ENCODE measurements at regions not wholly inside any gene's neighbourhood (a gene's known extent, or its start where the extent isn't known, plus 50 kb on each side); places are given as distances from the start of the nearest gene placed in this dataset.

DNA sequence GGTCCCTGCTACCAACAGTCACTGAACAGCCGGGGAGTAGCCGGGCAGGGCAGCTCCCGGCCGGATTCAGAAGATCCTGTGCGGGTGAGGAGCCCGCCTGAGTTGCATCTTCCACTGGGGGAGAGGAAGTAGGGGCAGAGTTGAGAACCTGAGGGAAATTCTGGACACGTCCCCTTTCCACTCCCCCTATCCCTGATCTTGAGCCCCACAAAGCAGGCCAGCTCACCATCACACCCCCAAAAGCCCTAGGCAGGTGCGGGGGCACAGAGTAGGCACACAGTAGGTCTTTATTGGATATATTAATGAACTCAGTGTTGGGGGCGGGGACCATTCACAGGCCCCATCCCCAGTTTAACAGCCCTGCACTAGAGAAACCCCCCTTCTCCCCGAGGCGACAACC, 81.9 kb upstream of the UXS1 start:
- Mint-ChIP-seq H3K27me3 (ENCODE audit: low read depth) (peaks cover 5% of the 10 kb centered on the region), H3K9me3 (peaks cover 18% of the 10 kb centered on the region), H3K4me1 (peaks cover 11% of the 10 kb centered on the region), H3K27ac (no peak overlapping the region), H3K4me3 (no peak overlapping the region), H3K36me3 (peaks cover 8% of the 10 kb centered on the region)
- no peak for DNase-seq (ENCODE audit: low spot score)
- ATAC-seq, result no peak
- ChIA-PET POLR2A (no interaction called here), CTCF (no interaction called here)
- TF ChIP-seq FOXJ3 (CRISPR knock-in tag; IDR thresholded peaks at IDR 0.05; ENCODE audit: borderline replicate concordance), result no peak
- no peak for TF ChIP-seq ZNF671 (CRISPR knock-in tag; IDR thresholded peaks at IDR 0.05)
- TF ChIP-seq, protein P1, sequence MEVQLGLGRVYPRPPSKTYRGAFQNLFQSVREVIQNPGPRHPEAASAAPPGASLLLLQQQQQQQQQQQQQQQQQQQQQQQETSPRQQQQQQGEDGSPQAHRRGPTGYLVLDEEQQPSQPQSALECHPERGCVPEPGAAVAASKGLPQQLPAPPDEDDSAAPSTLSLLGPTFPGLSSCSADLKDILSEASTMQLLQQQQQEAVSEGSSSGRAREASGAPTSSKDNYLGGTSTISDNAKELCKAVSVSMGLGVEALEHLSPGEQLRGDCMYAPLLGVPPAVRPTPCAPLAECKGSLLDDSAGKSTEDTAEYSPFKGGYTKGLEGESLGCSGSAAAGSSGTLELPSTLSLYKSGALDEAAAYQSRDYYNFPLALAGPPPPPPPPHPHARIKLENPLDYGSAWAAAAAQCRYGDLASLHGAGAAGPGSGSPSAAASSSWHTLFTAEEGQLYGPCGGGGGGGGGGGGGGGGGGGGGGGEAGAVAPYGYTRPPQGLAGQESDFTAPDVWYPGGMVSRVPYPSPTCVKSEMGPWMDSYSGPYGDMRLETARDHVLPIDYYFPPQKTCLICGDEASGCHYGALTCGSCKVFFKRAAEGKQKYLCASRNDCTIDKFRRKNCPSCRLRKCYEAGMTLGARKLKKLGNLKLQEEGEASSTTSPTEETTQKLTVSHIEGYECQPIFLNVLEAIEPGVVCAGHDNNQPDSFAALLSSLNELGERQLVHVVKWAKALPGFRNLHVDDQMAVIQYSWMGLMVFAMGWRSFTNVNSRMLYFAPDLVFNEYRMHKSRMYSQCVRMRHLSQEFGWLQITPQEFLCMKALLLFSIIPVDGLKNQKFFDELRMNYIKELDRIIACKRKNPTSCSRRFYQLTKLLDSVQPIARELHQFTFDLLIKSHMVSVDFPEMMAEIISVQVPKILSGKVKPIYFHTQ (CRISPR knock-in tag; IDR thresholded peaks at IDR 0.05), result no peak
- TF ChIP-seq ESRRA (CRISPR knock-in tag; IDR thresholded peaks at IDR 0.05; ENCODE audit: borderline replicate concordance), result no peak
- no peak for TF ChIP-seq ZNF423 (CRISPR knock-in tag; IDR thresholded peaks at IDR 0.05)
- TF ChIP-seq, protein P2, sequence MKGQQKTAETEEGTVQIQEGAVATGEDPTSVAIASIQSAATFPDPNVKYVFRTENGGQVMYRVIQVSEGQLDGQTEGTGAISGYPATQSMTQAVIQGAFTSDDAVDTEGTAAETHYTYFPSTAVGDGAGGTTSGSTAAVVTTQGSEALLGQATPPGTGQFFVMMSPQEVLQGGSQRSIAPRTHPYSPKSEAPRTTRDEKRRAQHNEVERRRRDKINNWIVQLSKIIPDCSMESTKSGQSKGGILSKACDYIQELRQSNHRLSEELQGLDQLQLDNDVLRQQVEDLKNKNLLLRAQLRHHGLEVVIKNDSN (CRISPR knock-in tag; IDR thresholded peaks at IDR 0.05), result no peak
- TF ChIP-seq ZNF263 (CRISPR knock-in tag; IDR thresholded peaks at IDR 0.05; ENCODE audit: low read depth), result no peak
- no peak for TF ChIP-seq NR2C2 (CRISPR knock-in tag; IDR thresholded peaks at IDR 0.05)
- no peak for TF ChIP-seq ZNF232 (CRISPR knock-in tag; IDR thresholded peaks at IDR 0.05)
- no peak for TF ChIP-seq ZNF416 (CRISPR knock-in tag; IDR thresholded peaks at IDR 0.05)
- TF ChIP-seq FOXP1 (CRISPR knock-in tag; IDR thresholded peaks at IDR 0.05; ENCODE audit: borderline replicate concordance), result no peak
- TF ChIP-seq HMGA2 (CRISPR knock-in tag; IDR thresholded peaks at IDR 0.05), result no peak
- no peak for TF ChIP-seq SOX15 (CRISPR knock-in tag; IDR thresholded peaks at IDR 0.05)

DNA sequence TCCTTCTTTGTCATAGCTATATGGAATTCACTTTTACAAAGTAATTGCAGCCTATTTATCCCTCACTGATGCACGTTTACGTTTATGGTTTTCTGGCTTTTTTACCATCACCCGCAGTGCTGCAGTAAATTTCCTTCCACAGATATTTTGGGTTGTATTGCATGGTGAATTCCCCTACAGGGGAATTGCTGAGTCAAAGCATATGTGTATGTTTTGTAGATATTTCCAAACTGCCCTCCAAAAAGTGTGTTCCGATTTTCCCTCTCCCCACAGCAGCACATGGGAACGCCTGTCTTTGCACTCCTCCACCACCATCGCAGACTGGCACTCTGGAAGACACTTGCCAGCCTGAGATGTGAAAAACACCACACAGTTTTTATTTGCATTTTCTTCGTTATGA, 80.6 kb upstream of the UXS1 start:
- Mint-ChIP-seq H3K9me3 (peaks cover 18% of the 10 kb centered on the region), H3K4me1 (peaks cover 15% of the 10 kb centered on the region), H3K27me3 (ENCODE audit: low read depth) (peaks cover 13% of the 10 kb centered on the region), H3K36me3 (peaks cover 8% of the 10 kb centered on the region), H3K27ac (no peak overlapping the region), H3K4me3 (no peak overlapping the region)
- ATAC-seq (no peak), DNase-seq (ENCODE audit: low spot score) (no peak)
- POLR2A ChIA-PET, result no interaction called here
- CTCF ChIA-PET, result no interaction called here
- TF ChIP-seq, protein P3, sequence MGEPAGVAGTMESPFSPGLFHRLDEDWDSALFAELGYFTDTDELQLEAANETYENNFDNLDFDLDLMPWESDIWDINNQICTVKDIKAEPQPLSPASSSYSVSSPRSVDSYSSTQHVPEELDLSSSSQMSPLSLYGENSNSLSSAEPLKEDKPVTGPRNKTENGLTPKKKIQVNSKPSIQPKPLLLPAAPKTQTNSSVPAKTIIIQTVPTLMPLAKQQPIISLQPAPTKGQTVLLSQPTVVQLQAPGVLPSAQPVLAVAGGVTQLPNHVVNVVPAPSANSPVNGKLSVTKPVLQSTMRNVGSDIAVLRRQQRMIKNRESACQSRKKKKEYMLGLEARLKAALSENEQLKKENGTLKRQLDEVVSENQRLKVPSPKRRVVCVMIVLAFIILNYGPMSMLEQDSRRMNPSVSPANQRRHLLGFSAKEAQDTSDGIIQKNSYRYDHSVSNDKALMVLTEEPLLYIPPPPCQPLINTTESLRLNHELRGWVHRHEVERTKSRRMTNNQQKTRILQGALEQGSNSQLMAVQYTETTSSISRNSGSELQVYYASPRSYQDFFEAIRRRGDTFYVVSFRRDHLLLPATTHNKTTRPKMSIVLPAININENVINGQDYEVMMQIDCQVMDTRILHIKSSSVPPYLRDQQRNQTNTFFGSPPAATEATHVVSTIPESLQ (CRISPR knock-in tag; IDR thresholded peaks at IDR 0.05), result no peak
- TF ChIP-seq ETV6 (CRISPR knock-in tag; IDR thresholded peaks at IDR 0.05) (no peak), FOXK1 (CRISPR knock-in tag; IDR thresholded peaks at IDR 0.05) (no peak), NFATC4 (CRISPR knock-in tag; IDR thresholded peaks at IDR 0.05) (no peak), ZNF121 (CRISPR knock-in tag; IDR thresholded peaks at IDR 0.05) (no peak), ZNF232 (CRISPR knock-in tag; IDR thresholded peaks at IDR 0.05) (no peak), MYBL2 (CRISPR knock-in tag; IDR thresholded peaks at IDR 0.05) (no peak), JUN (CRISPR knock-in tag; IDR thresholded peaks at IDR 0.05) (no peak)
- TF ChIP-seq, protein P4, sequence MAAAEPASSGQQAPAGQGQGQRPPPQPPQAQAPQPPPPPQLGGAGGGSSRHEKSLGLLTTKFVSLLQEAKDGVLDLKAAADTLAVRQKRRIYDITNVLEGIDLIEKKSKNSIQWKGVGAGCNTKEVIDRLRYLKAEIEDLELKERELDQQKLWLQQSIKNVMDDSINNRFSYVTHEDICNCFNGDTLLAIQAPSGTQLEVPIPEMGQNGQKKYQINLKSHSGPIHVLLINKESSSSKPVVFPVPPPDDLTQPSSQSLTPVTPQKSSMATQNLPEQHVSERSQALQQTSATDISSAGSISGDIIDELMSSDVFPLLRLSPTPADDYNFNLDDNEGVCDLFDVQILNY (CRISPR knock-in tag; IDR thresholded peaks at IDR 0.05), result no peak
- TF ChIP-seq, protein P5, sequence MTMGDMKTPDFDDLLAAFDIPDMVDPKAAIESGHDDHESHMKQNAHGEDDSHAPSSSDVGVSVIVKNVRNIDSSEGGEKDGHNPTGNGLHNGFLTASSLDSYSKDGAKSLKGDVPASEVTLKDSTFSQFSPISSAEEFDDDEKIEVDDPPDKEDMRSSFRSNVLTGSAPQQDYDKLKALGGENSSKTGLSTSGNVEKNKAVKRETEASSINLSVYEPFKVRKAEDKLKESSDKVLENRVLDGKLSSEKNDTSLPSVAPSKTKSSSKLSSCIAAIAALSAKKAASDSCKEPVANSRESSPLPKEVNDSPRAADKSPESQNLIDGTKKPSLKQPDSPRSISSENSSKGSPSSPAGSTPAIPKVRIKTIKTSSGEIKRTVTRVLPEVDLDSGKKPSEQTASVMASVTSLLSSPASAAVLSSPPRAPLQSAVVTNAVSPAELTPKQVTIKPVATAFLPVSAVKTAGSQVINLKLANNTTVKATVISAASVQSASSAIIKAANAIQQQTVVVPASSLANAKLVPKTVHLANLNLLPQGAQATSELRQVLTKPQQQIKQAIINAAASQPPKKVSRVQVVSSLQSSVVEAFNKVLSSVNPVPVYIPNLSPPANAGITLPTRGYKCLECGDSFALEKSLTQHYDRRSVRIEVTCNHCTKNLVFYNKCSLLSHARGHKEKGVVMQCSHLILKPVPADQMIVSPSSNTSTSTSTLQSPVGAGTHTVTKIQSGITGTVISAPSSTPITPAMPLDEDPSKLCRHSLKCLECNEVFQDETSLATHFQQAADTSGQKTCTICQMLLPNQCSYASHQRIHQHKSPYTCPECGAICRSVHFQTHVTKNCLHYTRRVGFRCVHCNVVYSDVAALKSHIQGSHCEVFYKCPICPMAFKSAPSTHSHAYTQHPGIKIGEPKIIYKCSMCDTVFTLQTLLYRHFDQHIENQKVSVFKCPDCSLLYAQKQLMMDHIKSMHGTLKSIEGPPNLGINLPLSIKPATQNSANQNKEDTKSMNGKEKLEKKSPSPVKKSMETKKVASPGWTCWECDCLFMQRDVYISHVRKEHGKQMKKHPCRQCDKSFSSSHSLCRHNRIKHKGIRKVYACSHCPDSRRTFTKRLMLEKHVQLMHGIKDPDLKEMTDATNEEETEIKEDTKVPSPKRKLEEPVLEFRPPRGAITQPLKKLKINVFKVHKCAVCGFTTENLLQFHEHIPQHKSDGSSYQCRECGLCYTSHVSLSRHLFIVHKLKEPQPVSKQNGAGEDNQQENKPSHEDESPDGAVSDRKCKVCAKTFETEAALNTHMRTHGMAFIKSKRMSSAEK (CRISPR knock-in tag; IDR thresholded peaks at IDR 0.05; ENCODE audit: borderline replicate concordance), result no peak
- TF ChIP-seq, protein P6, sequence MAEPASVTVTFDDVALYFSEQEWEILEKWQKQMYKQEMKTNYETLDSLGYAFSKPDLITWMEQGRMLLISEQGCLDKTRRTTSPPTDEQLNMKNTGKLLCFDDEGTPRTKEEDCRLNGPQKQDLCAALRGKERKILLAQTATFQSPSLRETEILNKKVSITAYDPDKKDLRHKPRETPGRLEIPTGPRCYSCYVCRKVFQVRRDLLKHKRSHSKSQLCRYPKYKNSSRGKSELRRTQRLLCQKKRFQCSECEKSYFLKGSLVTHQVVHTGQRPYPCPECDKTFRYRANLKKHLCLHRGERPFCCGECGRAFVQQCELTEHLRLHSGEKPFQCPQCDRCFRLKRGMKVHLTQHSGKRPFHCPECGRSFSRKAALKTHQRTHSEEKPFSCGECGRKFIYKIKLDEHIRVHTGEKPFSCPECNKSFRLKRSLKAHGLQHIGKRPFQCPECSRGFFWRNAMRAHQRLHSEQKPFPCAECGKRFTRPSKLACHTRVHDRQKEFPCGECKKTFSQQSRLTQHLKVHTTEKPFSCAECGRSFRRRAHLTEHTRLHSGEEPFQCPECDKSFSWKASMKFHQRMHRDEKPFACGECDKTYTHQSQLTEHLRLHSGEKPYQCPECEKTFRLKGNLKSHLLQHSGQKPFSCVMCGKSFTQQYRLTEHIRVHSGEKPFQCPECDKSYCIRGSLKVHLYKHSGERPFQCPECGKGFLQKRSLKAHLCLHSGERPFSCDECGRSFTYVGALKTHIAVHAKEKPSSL (CRISPR knock-in tag; conservative IDR thresholded peaks at IDR 0.05), result no peak
- TF ChIP-seq, protein P7, sequence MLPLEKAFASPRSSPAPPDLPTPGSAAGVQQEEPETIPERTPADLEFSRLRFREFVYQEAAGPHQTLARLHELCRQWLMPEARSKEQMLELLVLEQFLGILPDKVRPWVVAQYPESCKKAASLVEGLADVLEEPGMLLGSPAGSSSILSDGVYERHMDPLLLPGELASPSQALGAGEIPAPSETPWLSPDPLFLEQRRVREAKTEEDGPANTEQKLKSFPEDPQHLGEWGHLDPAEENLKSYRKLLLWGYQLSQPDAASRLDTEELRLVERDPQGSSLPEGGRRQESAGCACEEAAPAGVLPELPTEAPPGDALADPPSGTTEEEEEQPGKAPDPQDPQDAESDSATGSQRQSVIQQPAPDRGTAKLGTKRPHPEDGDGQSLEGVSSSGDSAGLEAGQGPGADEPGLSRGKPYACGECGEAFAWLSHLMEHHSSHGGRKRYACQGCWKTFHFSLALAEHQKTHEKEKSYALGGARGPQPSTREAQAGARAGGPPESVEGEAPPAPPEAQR (CRISPR knock-in tag; IDR thresholded peaks at IDR 0.05), result no peak
